Hepatocyte (in vitro differentiated cells): ENCODE measurements at regions not wholly inside any gene's neighbourhood (a gene's known extent, or its start where the extent isn't known, plus 50 kb on each side); places are given as distances from the start of the nearest gene placed in this dataset.

Source experiments
- DNase-seq: peaks from one replicate; pipeline ENCODE4 v3.0.0-alpha.2; 2016; ENCODE audit warnings: low spot score
- H2AFZ ChIP-seq: fragments of 200-600 bp; sonication (generic); 2 replicates; pipeline ENCODE4 v1.6.0; 2016; ENCODE audit warnings: antibody characterized with exemption, mild to moderate bottlenecking
- H3K27ac ChIP-seq: fragments of 200-600 bp; sonication (generic); 2 replicates; pipeline ENCODE4 v1.5.1; 2016; ENCODE audit warnings: mild to moderate bottlenecking
- H3K27me3 ChIP-seq: fragments of 200-600 bp; sonication (generic); 2 replicates; pipeline ENCODE4 v1.6.1; 2016
- H3K36me3 ChIP-seq: fragments of 200-600 bp; sonication (generic); replicated peaks from 2 replicates; pipeline ENCODE4 v1.5.1; 2016; ENCODE audit warnings: low read depth; ENCODE audit not compliant: insufficient read depth
- H3K4me1 ChIP-seq: fragments of 200-600 bp; sonication (generic); 2 replicates; pipeline ENCODE4 v1.5.1; 2016; ENCODE audit warnings: mild to moderate bottlenecking, moderate library complexity; ENCODE audit not compliant: insufficient read depth
- H3K4me2 ChIP-seq: fragments of 200-600 bp; sonication (generic); 2 replicates; pipeline ENCODE4 v1.6.0; 2016
- H3K4me3 ChIP-seq: fragments of 200-600 bp; sonication (generic); 2 replicates; pipeline ENCODE4 v1.5.1; 2016; ENCODE audit warnings: mild to moderate bottlenecking
- H3K79me2 ChIP-seq: fragments of 200-600 bp; sonication (generic); 2 replicates; pipeline ENCODE4 v1.6.0; 2017; ENCODE audit warnings: mild to moderate bottlenecking
- H3K9me2 ChIP-seq: fragments of 200-600 bp; sonication (generic); replicated peaks from 2 replicates; pipeline ENCODE4 v1.6.0; 2017; ENCODE audit warnings: mild to moderate bottlenecking; ENCODE audit not compliant: insufficient read depth
- H3K9me3 ChIP-seq: fragments of 200-600 bp; sonication (generic); 2 replicates; pipeline ENCODE4 v1.5.1; 2016; ENCODE audit warnings: low read depth, mild to moderate bottlenecking
- H4K20me1 ChIP-seq: fragments of 200-600 bp; sonication (generic); 2 replicates; pipeline ENCODE4 v1.6.0; 2016; ENCODE audit warnings: mild to moderate bottlenecking; ENCODE audit not compliant: insufficient read depth, poor library complexity, severe bottlenecking
- CTCF ChIP-seq: fragments of 200-600 bp; sonication (generic); IDR thresholded peaks from 2 replicates; pipeline ENCODE4 v1.5.1; 2016; ENCODE audit warnings: antibody characterized with exemption, mild to moderate bottlenecking; ENCODE audit not compliant: poor library complexity
- EZH2 ChIP-seq: fragments of 200-600 bp; sonication (generic); IDR thresholded peaks from 2 replicates; pipeline ENCODE4 v1.6.1; 2016; ENCODE audit warnings: antibody characterized with exemption, mild to moderate bottlenecking, borderline replicate concordance
- EZH2phosphoT487 ChIP-seq: fragments of 200-600 bp; sonication (generic); IDR thresholded peaks from one replicate; pipeline ENCODE4 v1.6.1; 2018; ENCODE audit warnings: antibody characterized with exemption, mild to moderate bottlenecking, low read depth, moderate library complexity; ENCODE audit not compliant: unreplicated experiment, severe bottlenecking
- WGBS: methylation state at CpG from one replicate; pipeline ENCODE4 v1.1.6; 2016; ENCODE audit warnings: low lambda C conversion rate; ENCODE audit errors: missing lambda C conversion rate; 5-methylcytosine and 5-hydroxymethylcytosine counted together

GRCh38 chr5:156197042-156197635 lies 129.8 kb upstream of the SGCD start:
- Histone ChIP-seq H3K79me2 (no peaks in the 10 kb centered on the region), H2AFZ (no peak overlapping the region), H3K9me2 (no peaks in the 10 kb centered on the region), H3K4me2 (no peak overlapping the region), H3K27me3 (no peaks in the 10 kb centered on the region), H3K36me3 (no peaks in the 10 kb centered on the region), H3K9me3 (no peaks in the 10 kb centered on the region), H3K4me1 (no peaks in the 10 kb centered on the region), H4K20me1 (no peaks in the 10 kb centered on the region), H3K4me3 (no peak overlapping the region), H3K27ac (no peak overlapping the region)
- TF ChIP-seq EZH2phosphoT487 = no peak
- no peak for TF ChIP-seq CTCF
- no peak for TF ChIP-seq EZH2
- 79% methylated on average over 3 of the region's 3 CpGs for WGBS
- DNase-seq = no peak

- TF ChIP-seq EZH2phosphoT487 (no peak), CTCF (no peak), EZH2 (no peak)
- Histone ChIP-seq H3K27ac (no peak overlapping the region), H3K4me3 (no peak overlapping the region), H3K79me2 (no peaks in the 10 kb centered on the region), H2AFZ (no peak overlapping the region), H3K27me3 (no peaks in the 10 kb centered on the region), H3K4me1 (no peaks in the 10 kb centered on the region), H3K4me2 (no peak overlapping the region), H4K20me1 (no peaks in the 10 kb centered on the region), H3K9me3 (no peaks in the 10 kb centered on the region), H3K9me2 (no peaks in the 10 kb centered on the region), H3K36me3 (no peaks in the 10 kb centered on the region)
- DNase-seq = no peak
- 83% methylated on average over 1 of the region's 1 CpG for WGBS
Observed at GRCh38 chr5:156199045-156199444, 127.9 kb upstream of the SGCD start.

GRCh38 chr5:156200938-156201787 lies 125.8 kb upstream of the SGCD start:
- Histone ChIP-seq H3K4me1 (no peaks in the 10 kb centered on the region), H4K20me1 (no peaks in the 10 kb centered on the region), H2AFZ (no peak overlapping the region), H3K36me3 (no peaks in the 10 kb centered on the region), H3K9me3 (no peaks in the 10 kb centered on the region), H3K27me3 (no peaks in the 10 kb centered on the region), H3K79me2 (no peaks in the 10 kb centered on the region), H3K9me2 (no peaks in the 10 kb centered on the region), H3K4me3 (no peak overlapping the region), H3K4me2 (no peak overlapping the region), H3K27ac (no peak overlapping the region)
- 86% methylated on average over 8 of the region's 8 CpGs for WGBS
- no peak for DNase-seq
- TF ChIP-seq EZH2 = no peak
- no peak for TF ChIP-seq EZH2phosphoT487
- TF ChIP-seq CTCF = no peak
